ENCODE measurements at regions not wholly inside any gene's neighbourhood (a gene's known extent, or its start where the extent isn't known, plus 50 kb on each side); places are given as distances from the start of the nearest gene placed in this dataset.

- H3K4me1 ChIP-seq: no peaks in the 10 kb centered on the region
- no peak overlapping the region for H3K27ac ChIP-seq
- H3K36me3 ChIP-seq: no peaks in the 10 kb centered on the region
- FAIRE-seq (no peak), ATAC-seq (no peak), DNase-seq (no peak)
- H3K27me3 ChIP-seq: no peaks in the 10 kb centered on the region
- no peak overlapping the region for H3K4me3 ChIP-seq
- H3K9me3 ChIP-seq: no peaks in the 10 kb centered on the region
- TF ChIP-seq CTCF (IDR thresholded peaks at IDR 0.05): no peak
- intact Hi-C loops (cut with DNase I): no loop called here
These were observed 157.4 kb upstream of the SOX2 start for GRCh38 chr3:181554233-181554765.

- WGBS, 2 donors: 46 to 59% methylated on average over 3 of the region's 3 CpGs
- no peak for FAIRE-seq
- no peak for TF ChIP-seq CTCF (IDR thresholded peaks at IDR 0.05)
- no peaks in the 10 kb centered on the region for H3K27me3 ChIP-seq
- ATAC-seq: no peak
- H3K4me1 ChIP-seq: no peaks in the 10 kb centered on the region
- DNase-seq: no peak
- H3K9me3 ChIP-seq: no peaks in the 10 kb centered on the region
- H3K27ac ChIP-seq: no peak overlapping the region
- H3K4me3 ChIP-seq: no peak overlapping the region
- H3K36me3 ChIP-seq: no peaks in the 10 kb centered on the region
- intact Hi-C loops (cut with DNase I): no loop called here
These were observed 162.5 kb upstream of the SOX2 start for GRCh38 chr3:181549266-181549665.

GRCh38 chr3:181541414-181541813 is 170.3 kb upstream of the SOX2 start:
- ATAC-seq: no peak
- no peak for FAIRE-seq
- Histone ChIP-seq H3K27me3 (no peaks in the 10 kb centered on the region), H3K27ac (no peak overlapping the region), H3K9me3 (no peaks in the 10 kb centered on the region), H3K4me3 (no peak overlapping the region), H3K36me3 (no peaks in the 10 kb centered on the region), H3K4me1 (no peaks in the 10 kb centered on the region)
- TF ChIP-seq CTCF (IDR thresholded peaks at IDR 0.05): no peak
- intact Hi-C loops (cut with DNase I): no loop called here
- no peak for DNase-seq
- 59 to 88% methylated on average over 2 of the region's 2 CpGs for WGBS, 2 donors

- Histone ChIP-seq H3K9me3 (no peaks in the 10 kb centered on the region), H3K27ac (no peak overlapping the region), H3K27me3 (no peaks in the 10 kb centered on the region), H3K4me1 (no peaks in the 10 kb centered on the region), H3K4me3 (no peak overlapping the region), H3K36me3 (no peaks in the 10 kb centered on the region)
- TF ChIP-seq CTCF (IDR thresholded peaks at IDR 0.05): no peak
- intact Hi-C loops (cut with DNase I): no loop called here
- no peak for ATAC-seq
- no peak for DNase-seq
- FAIRE-seq: no peak
- WGBS, 2 donors: 12 to 18% methylated on average over 3 of the region's 3 CpGs
These were observed 176.9 kb upstream of the SOX2 start for GRCh38 chr3:181534781-181535221.

- H3K27ac ChIP-seq: no peak overlapping the region
- H3K27me3 ChIP-seq: no peaks in the 10 kb centered on the region
- no peak for TF ChIP-seq CTCF (IDR thresholded peaks at IDR 0.05)
- H3K4me1 ChIP-seq: no peaks in the 10 kb centered on the region
- H3K9me3 ChIP-seq: no peaks in the 10 kb centered on the region
- no peak overlapping the region for H3K4me3 ChIP-seq
- DNase-seq: no peak
- no peak for FAIRE-seq
- no peak for ATAC-seq
- 25 to 36% methylated on average over 4 of the region's 4 CpGs for WGBS, 2 donors
- intact Hi-C loops (cut with DNase I): no loop called here
- H3K36me3 ChIP-seq: no peaks in the 10 kb centered on the region
These were observed 177.9 kb upstream of the SOX2 start for GRCh38 chr3:181533811-181534210.
